GM12873 (cell line): ENCODE measurements at regions not wholly inside any gene's neighbourhood (a gene's known extent, or its start where the extent isn't known, plus 50 kb on each side); places are given as distances from the start of the nearest gene placed in this dataset.

ENCODE experiments used
- TF ChIP-seq, protein P1 (sequence below): IDR thresholded peaks from 2 replicates; pipeline ENCODE4 v1.5.1; 2012; ENCODE audit warnings: low read depth, mild to moderate bottlenecking, moderate library complexity, low read length, control low read depth; ENCODE audit not compliant: insufficient read depth; ENCODE audit errors: missing control alignments

DNA sequence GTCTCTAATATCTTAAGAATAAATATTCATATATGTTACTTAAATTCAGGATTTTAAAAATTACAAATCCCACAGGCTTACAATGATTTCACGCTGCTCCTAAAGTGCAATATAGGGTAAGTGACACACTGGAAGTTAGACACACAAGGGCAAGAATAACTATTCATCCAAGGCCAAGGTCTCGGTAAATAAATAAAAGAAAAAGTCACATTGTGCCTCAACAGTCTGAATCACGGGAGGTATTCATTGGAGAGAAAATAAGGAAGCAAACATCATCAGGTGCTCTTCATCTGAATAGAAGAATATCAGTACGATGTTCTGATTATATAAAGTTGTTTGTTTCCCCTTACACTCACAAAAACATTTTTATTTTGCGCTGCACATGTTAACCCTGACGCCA lies 820.2 kb downstream of the TRIB2 start:
- TF ChIP-seq, protein P1, sequence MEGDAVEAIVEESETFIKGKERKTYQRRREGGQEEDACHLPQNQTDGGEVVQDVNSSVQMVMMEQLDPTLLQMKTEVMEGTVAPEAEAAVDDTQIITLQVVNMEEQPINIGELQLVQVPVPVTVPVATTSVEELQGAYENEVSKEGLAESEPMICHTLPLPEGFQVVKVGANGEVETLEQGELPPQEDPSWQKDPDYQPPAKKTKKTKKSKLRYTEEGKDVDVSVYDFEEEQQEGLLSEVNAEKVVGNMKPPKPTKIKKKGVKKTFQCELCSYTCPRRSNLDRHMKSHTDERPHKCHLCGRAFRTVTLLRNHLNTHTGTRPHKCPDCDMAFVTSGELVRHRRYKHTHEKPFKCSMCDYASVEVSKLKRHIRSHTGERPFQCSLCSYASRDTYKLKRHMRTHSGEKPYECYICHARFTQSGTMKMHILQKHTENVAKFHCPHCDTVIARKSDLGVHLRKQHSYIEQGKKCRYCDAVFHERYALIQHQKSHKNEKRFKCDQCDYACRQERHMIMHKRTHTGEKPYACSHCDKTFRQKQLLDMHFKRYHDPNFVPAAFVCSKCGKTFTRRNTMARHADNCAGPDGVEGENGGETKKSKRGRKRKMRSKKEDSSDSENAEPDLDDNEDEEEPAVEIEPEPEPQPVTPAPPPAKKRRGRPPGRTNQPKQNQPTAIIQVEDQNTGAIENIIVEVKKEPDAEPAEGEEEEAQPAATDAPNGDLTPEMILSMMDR = no peak

DNA sequence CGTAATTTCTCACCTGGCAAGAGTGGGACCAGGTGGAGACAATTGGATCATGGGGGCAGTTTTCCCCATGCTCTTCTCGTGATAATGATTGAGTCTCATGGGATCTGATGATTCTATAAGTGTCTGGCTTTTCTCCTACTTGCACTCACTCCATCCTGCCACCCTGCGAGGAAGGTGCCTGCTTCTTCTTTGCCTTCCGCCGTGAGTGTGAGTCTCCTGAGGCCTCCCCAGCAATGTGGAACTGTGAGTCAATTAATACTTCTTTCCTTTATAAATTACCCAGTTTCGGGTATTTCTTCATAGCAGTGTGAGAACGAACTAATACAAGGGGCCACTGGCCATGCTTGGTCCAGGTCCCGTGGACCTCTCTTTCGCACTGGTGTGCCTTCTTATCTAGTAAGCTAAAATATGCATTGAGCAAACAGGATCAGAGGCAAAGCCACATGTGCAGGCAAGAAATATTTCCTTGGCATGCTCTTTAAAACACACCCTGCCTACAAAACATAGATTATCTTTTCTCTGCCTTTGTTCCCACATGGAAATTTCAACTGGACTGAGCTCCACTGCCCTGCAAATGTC lies 821.1 kb downstream of the TRIB2 start:
- TF ChIP-seq, protein P1 = no peak

DNA sequence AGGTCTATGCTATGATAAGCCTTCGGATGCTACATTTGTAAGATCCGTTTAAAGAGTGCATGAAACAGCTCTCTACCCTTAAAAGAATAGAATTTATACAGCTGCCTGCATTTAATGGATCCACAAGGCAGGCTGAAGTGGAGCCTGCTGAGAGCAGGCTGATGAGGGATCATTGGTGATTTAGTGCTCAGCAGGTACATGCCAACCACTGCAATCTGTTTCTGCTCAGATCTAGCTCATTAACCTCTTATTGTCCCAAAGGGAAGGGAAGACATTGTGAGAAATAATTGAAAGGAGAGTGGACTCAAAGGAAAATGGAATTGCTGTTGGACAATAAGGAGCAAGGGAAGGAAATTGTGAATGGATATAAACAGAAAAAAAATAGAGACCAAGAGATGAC lies 822.6 kb downstream of the TRIB2 start:
- TF ChIP-seq, protein P1 = no peak

DNA sequence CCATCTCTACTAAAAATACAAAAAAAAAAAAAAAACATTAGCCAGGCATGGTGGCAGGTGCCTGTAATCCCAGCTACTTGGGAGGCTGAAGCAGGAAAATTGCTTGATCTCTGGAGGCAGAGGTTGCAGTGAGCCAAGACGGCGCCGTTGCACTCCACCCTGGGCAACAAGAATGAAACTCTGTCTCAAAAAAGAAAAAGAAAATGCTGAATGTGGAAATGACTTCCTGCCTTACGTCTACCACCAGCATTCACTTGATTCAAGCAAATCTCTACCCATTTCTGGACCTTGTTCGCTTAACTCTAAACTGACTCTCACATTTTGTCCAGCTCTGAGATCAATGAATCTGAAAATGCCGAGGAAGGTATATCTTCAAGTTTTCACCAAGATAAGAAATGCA lies 825.3 kb downstream of the TRIB2 start:
- TF ChIP-seq, protein P1 = no peak

DNA sequence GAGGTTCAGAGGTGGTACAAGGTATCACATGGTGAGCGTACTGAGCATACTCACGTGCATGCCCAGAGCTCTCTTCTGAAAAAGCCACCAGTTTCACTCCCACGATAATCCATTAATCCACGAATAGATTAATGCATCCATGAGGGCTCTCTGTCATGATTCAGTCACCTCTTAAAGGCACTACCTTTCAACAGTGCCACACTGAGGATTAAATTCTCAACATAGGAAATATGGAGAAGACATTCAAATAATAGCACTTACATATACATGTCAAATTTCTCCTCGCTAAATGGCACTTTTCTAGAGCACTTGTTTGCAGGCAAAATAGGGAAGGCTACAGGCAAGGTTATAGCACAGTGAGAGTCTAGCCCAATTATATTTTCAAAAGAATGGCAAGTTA lies 825.9 kb downstream of the TRIB2 start:
- TF ChIP-seq, protein P1 = no peak

DNA sequence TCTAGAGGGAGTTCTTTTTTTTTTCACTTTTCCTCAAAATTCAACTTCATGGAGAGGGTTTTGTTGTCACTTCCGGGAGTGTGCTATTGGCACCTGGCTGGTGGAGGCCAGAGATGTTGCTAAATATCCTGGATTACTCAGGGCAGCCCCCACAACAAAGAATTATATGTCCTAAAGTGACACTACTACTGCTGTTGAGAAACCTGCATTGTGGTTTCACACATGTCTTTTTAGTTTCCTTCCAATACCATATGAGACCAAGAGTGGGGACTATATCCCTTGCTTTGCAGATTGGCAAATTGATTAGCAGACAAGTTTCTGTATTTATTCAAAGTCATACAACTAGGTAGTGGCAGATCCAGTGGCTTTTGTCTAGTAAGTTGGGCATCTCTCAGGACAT lies 826.8 kb downstream of the TRIB2 start:
- TF ChIP-seq, protein P1 = no peak

DNA sequence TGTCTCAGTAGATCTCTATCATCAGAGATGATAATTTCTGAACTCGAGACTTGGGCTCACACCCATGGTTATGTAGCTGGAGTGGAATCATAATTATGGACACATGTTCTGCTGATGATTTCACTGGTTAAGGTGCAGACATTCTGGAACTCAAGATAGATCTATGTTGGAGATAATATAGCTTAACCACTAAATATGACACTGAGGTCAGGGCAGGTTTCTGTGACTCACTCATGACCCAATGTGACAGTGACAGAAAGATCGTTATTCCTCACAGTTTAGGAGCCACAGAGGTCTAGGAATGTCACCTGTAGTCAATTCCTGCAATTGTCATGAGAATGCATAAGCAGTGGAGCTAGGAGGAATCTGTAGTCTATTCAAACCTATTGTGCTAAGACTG lies 828.6 kb downstream of the TRIB2 start:
- TF ChIP-seq, protein P1 = no peak
